Neutrophil (primary cell): ENCODE measurements at regions not wholly inside any gene's neighbourhood (a gene's known extent, or its start where the extent isn't known, plus 50 kb on each side); places are given as distances from the start of the nearest gene placed in this dataset.
"Not testable (repeated sequence)": the region's sequence is repeated elsewhere in the genome, so short reads cannot be mapped to it uniquely, and the experiment has no call there.

Experiments
- H3K27ac ChIP-seq: fragments of 200-600 bp; sonication (generic); 2 replicates; pipeline ENCODE4 v1.5.1; 2016; ENCODE audit warnings: mild to moderate bottlenecking, moderate library complexity
- H3K27me3 ChIP-seq: fragments of 200-600 bp; sonication (generic); 2 replicates; pipeline ENCODE4 v1.6.0; 2016; ENCODE audit warnings: mild to moderate bottlenecking
- H3K36me3 ChIP-seq: fragments of 200-600 bp; sonication (generic); 2 replicates; pipeline ENCODE4 v1.5.1; 2017
- H3K4me1 ChIP-seq, 2 experiments: fragments of 200-600 bp in 1 of 2; sonication (generic) in 1 of 2; 1 replicate in 1 of 2; 2 replicates in 1 of 2; pipeline versions ENCODE4 v1.5.1 to v1.6.1; 2013 to 2016; ENCODE audit warnings: low read depth in 1 of 2, low read length in 1 of 2, mild to moderate bottlenecking in 1 of 2, moderate library complexity in 1 of 2; ENCODE audit not compliant: control insufficient read depth in 1 of 2, insufficient read depth in 1 of 2
- H3K4me3 ChIP-seq, 2 experiments: fragments of 200-600 bp in 1 of 2; sonication (generic) in 1 of 2; 1 replicate in 1 of 2; 2 replicates in 1 of 2; pipeline ENCODE4 v1.5.1; 2013 to 2016; ENCODE audit warnings: low read depth in 1 of 2, low read length in 1 of 2, mild to moderate bottlenecking in 1 of 2, moderate library complexity in 1 of 2
- H3K9me3 ChIP-seq: fragments of 200-600 bp; sonication (generic); 2 replicates; pipeline ENCODE4 v1.5.1; 2016
- CTCF ChIP-seq: fragments of 200-600 bp; sonication (generic); IDR thresholded peaks from 2 replicates; pipeline ENCODE4 v1.5.1; 2016; ENCODE audit warnings: antibody characterized with exemption

- H3K4me3 ChIP-seq: no peak overlapping the region
- no peak overlapping the region for H3K27ac ChIP-seq
- no peaks in the 10 kb centered on the region for H3K36me3 ChIP-seq
- no peak for TF ChIP-seq CTCF
- no peaks in the 10 kb centered on the region for H3K4me1 ChIP-seq
- H3K27me3 ChIP-seq: no peaks in the 10 kb centered on the region
- H3K9me3 ChIP-seq: no peaks in the 10 kb centered on the region
Measured at GRCh38 chr15:38809621-38810020, 245.0 kb upstream of the RASGRP1 start.

DNA sequence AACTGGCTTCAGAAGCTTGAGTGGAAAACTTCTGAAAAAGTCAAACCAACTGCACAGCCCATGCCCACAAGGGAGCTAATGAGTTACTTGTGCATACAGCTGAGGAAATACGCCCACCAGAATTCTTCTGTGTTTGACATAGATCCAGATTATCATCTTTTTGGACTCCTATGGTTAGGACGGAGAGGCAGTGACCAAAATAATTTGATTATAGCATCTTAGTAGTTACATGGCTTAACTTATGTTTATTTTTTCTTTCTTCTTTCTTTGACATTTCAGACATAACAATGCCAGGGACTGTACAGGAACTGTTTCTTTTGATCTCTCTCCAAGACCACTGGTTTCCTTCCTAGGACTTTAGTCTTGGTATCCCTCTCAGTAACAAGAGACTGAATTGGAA lies 246.1 kb upstream of the RASGRP1 start:
- TF ChIP-seq CTCF: no peak
- Histone ChIP-seq H3K4me3 (no peak overlapping the region), H3K4me1 (no peaks in the 10 kb centered on the region), H3K27ac (no peak overlapping the region), H3K9me3 (no peaks in the 10 kb centered on the region), H3K36me3 (no peaks in the 10 kb centered on the region), H3K27me3 (no peaks in the 10 kb centered on the region)

- H3K4me3 ChIP-seq, H3K27ac ChIP-seq, H3K4me1 ChIP-seq, H3K36me3 ChIP-seq, H3K9me3 ChIP-seq: not testable (repeated sequence)
- H3K27me3 ChIP-seq: peaks cover 14% of the 10 kb centered on the region
Measured at GRCh38 chr15:38814254-38814653, 249.6 kb upstream of the RASGRP1 start.

DNA sequence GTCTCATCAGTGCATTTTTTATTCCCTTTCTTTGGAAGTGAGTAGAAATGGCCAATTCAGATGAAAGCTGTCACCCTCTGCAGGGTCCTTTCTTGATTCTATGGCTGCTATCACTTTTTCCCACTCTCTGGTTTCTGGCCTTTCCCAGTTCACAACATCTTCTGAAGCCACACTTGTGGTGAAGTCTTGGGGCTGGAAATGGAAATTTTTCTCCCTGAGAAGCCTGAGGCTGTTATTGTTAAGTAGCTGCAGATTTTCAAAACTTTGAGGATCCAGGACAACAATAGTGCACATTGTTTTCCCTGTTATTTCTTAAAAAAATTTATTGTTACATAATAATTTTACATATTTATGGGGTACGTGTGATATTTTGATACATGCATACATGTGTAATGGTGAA lies 250.3 kb upstream of the RASGRP1 start:
- H3K27ac ChIP-seq: no peak overlapping the region
- H3K4me3 ChIP-seq: no peak overlapping the region
- TF ChIP-seq CTCF: no peak
- no peaks in the 10 kb centered on the region for H3K36me3 ChIP-seq
- H3K4me1 ChIP-seq: no peaks in the 10 kb centered on the region
- peaks cover 14% of the 10 kb centered on the region for H3K27me3 ChIP-seq
- H3K9me3 ChIP-seq: no peaks in the 10 kb centered on the region

DNA sequence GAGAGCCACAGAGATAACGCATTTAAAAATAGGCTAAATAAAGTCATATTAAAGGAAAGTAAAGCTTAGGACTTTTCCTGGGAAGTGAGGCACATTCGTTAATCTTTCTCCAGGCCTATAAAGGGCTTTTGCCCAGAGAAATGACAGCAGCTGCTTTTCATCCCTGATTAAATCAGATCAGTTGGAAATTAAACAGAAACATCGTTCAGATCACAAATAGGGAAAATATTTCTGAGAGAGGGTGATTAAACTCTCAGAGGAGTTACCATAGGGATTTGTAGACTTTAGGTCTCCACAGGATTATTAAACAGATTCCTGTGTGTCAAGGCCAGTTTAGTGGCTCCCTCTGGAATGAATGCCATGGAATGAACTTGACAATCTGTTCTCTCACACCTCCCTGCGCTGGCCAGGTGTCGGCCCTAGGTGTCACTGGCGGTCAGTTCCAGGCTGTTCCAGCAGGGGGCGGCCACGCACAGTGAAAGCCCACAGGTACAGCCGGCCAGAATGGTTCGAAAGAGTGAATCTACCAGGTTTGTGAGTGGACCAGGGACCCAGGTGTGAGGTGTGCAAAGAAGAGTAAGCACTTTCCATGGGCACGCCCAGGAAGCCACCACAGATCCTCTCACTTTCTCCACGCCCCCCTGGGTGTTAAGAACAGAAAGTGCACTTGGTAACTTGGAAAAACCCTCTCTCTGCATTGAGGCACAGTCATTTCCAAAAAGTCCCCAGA lies 253.0 kb upstream of the RASGRP1 start:
- no peak overlapping the region for H3K4me3 ChIP-seq
- H3K9me3 ChIP-seq: no peaks in the 10 kb centered on the region
- no peak overlapping the region for H3K27ac ChIP-seq
- H3K27me3 ChIP-seq: peaks cover 14% of the 10 kb centered on the region
- H3K36me3 ChIP-seq: no peaks in the 10 kb centered on the region
- H3K4me1 ChIP-seq: no peaks in the 10 kb centered on the region
- peak; percentile 88 for TF ChIP-seq CTCF

DNA sequence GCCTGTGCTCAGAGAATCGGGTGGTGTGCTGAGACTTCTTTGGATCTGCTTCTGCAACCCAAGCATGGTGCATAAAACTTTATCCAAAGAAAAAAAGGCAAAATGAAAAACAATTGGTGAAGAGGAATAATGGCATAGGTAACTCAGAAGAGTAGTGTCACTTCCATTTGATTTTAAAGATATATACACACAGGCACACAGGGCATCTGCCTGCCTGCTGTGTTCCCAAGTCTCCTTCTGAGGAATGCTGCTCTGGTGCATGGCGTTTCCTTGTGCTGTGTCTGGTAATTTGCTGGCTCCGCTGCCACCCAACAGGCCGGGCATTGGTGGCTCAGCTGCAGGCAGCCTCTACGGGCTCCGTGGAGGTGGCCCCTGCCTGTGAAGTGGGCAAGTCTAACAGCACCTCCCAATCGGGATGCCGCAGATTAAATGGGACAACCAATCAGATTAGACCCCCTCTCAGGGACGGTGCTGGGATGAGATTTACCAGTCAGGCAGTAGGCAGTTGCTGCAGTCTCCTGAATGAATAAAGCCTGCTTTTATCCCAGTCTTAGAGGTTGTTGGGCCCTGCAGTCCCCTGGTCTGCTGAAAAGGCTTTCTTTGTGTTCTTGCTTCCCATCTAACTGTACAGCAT lies 253.7 kb upstream of the RASGRP1 start:
- Histone ChIP-seq H3K27me3 (peaks cover 14% of the 10 kb centered on the region), H3K9me3 (no peaks in the 10 kb centered on the region), H3K27ac (no peak overlapping the region), H3K36me3 (no peaks in the 10 kb centered on the region), H3K4me3 (no peak overlapping the region), H3K4me1 (no peaks in the 10 kb centered on the region)
- no peak for TF ChIP-seq CTCF
